Panc1 (cell line): ENCODE measurements at regions not wholly inside any gene's neighbourhood (a gene's known extent, or its start where the extent isn't known, plus 50 kb on each side); places are given as distances from the start of the nearest gene placed in this dataset.

Experiments
- ATAC-seq: fragments of 200-7000 bp; cut with Tn5 transposase; 2 replicates; pipeline ENCODE4 v1.9.1; 2020; ENCODE audit warnings: mild to moderate bottlenecking, moderate library complexity
- BruUV-seq: library from RNA; stranded (reverse); fragments of 400-500 nt; replicated peaks from 2 replicates; lab custom pipeline; 2021; lab: Mats Ljungman, UMichigan
- CTCF ChIA-PET: fragments of 300-600 bp; sonication (Branson Sonifier 250); formaldehyde crosslinking; loops from one replicate; lab custom pipeline; 2022; ENCODE audit warnings: antibody characterized with exemption; lab: Charles Lee
- POLR2A ChIA-PET: fragments of 300-600 bp; sonication (Branson Sonifier 250); formaldehyde crosslinking; loops from one replicate; lab custom pipeline; 2022; ENCODE audit warnings: antibody characterized with exemption; lab: Charles Lee
- DNase-seq: peaks from one replicate; pipeline ENCODE4 v3.0.0-alpha.2; 2010; ENCODE audit warnings: low read depth, low spot score
- H3K27ac ChIP-seq: 2 replicates; pipeline ENCODE4 v1.5.1; 2011; ENCODE audit warnings: mild to moderate bottlenecking, low read length, inconsistent platforms
- H3K27me3 ChIP-seq: fragments of 200-500 bp; sonication (Bioruptor generic); 2 replicates; pipeline ENCODE4 v1.6.0; 2014; ENCODE audit warnings: low read length, inconsistent platforms; ENCODE audit not compliant: control insufficient read depth, insufficient read depth
- H3K36me3 ChIP-seq: fragments of 200-500 bp; sonication (Bioruptor generic); 2 replicates; pipeline ENCODE4 v1.5.1; 2014; ENCODE audit warnings: inconsistent platforms, mild to moderate bottlenecking, low read length, moderate library complexity; ENCODE audit not compliant: control insufficient read depth, insufficient read depth
- H3K4me1 ChIP-seq: 2 replicates; pipeline ENCODE4 v1.5.1; 2011; ENCODE audit warnings: inconsistent platforms, mild to moderate bottlenecking, low read length, moderate library complexity; ENCODE audit not compliant: control insufficient read depth, insufficient read depth
- H3K4me3 ChIP-seq, 2 experiments: 2 replicates each; pipeline ENCODE4 v1.5.1; 2011 to 2012; ENCODE audit warnings: low read depth in 2 of 2, low read length in 2 of 2, mild to moderate bottlenecking in 2 of 2, inconsistent platforms in 1 of 2, moderate library complexity in 1 of 2
- H3K9me3 ChIP-seq: fragments of 200-500 bp; sonication (Bioruptor generic); 2 replicates; pipeline ENCODE4 v1.5.1; 2014; ENCODE audit warnings: low read depth, mild to moderate bottlenecking, inconsistent platforms, low read length, moderate library complexity; ENCODE audit not compliant: control insufficient read depth, insufficient read depth
- POLR2AphosphoS5 ChIP-seq: IDR thresholded peaks from 2 replicates; pipeline ENCODE4 v1.6.1; 2012; ENCODE audit warnings: mild to moderate bottlenecking, low read depth, low read length, moderate library complexity
- SIN3A ChIP-seq: IDR thresholded peaks from 2 replicates; pipeline ENCODE4 v1.6.1; 2012; ENCODE audit warnings: low read depth, mild to moderate bottlenecking, low read length, moderate library complexity, borderline replicate concordance; ENCODE audit not compliant: insufficient read depth
- TCF7L2 ChIP-seq: IDR thresholded peaks from 2 replicates; pipeline ENCODE4 v1.6.1; 2011; ENCODE audit warnings: mild to moderate bottlenecking, low read depth, low read length, inconsistent platforms
- in situ Hi-C: cut with HindIII; loops from 2 replicates; pipeline ENCODE4 v1.10.0; 2016; ENCODE audit warnings: low sequenced_read_pairs, low pct_unique_long_range_greater_than_20kb
- intact Hi-C: fragments of 100-400 bp; cut with micrococcal nuclease; formaldehyde crosslinking; loops from one replicate; pipeline ENCODE4 v1.10.0; 2022; ENCODE audit not compliant: unreplicated experiment
- TF ChIP-seq, protein P1 (sequence below), 2 experiments: IDR thresholded peaks; 2 replicates each; pipeline ENCODE4 v1.6.1; 2011 to 2012; ENCODE audit warnings: low read depth in 2 of 2, control low read depth in 1 of 2, low read length in 1 of 2, mild to moderate bottlenecking in 1 of 2, moderate library complexity in 1 of 2; ENCODE audit not compliant: insufficient read depth in 1 of 2
- TF ChIP-seq, protein P2 (sequence below): fragments of 450-650 bp; IDR thresholded peaks from 2 replicates; pipeline ENCODE4 v1.5.1; 2017; ENCODE audit warnings: mild to moderate bottlenecking

DNA sequence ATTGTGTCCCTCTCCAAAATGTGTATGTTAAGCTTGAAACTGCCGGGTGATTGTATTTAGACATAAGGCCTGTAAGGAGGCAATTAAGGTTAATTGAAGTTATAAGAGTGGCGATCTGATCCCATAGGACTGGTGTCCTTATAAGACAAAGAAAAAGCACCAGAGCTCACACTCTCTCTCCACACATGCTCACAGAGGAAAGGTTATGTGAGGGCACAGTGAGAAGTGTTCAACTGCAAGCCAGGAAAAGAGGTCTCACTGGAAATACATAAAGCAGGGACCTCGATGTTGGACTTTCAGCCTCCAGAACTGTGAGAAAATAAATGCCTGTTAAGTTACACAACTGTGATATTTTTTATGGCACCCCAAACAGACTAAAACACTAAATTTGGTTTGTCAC lies 1233.8 kb upstream of the CNTN5 start:
- ChIA-PET CTCF (no interaction called here), POLR2A (no interaction called here)
- in situ Hi-C loops, result no loop called here
- BruUV-seq, result no TSS peak
- Histone ChIP-seq H3K27ac (no peak overlapping the region), H3K4me3 (no peak overlapping the region), H3K4me1 (no peaks in the 10 kb centered on the region), H3K27me3 (no peaks in the 10 kb centered on the region), H3K9me3 (no peaks in the 10 kb centered on the region), H3K36me3 (no peaks in the 10 kb centered on the region)
- TF ChIP-seq POLR2AphosphoS5 (no peak), SIN3A (no peak), TCF7L2 (no peak)
- TF ChIP-seq, protein P1, sequence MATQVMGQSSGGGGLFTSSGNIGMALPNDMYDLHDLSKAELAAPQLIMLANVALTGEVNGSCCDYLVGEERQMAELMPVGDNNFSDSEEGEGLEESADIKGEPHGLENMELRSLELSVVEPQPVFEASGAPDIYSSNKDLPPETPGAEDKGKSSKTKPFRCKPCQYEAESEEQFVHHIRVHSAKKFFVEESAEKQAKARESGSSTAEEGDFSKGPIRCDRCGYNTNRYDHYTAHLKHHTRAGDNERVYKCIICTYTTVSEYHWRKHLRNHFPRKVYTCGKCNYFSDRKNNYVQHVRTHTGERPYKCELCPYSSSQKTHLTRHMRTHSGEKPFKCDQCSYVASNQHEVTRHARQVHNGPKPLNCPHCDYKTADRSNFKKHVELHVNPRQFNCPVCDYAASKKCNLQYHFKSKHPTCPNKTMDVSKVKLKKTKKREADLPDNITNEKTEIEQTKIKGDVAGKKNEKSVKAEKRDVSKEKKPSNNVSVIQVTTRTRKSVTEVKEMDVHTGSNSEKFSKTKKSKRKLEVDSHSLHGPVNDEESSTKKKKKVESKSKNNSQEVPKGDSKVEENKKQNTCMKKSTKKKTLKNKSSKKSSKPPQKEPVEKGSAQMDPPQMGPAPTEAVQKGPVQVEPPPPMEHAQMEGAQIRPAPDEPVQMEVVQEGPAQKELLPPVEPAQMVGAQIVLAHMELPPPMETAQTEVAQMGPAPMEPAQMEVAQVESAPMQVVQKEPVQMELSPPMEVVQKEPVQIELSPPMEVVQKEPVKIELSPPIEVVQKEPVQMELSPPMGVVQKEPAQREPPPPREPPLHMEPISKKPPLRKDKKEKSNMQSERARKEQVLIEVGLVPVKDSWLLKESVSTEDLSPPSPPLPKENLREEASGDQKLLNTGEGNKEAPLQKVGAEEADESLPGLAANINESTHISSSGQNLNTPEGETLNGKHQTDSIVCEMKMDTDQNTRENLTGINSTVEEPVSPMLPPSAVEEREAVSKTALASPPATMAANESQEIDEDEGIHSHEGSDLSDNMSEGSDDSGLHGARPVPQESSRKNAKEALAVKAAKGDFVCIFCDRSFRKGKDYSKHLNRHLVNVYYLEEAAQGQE (IDR thresholded peaks at IDR 0.05; ENCODE audit: insufficient read depth in 1 of 2, low read depth in 2 of 2, low read length in 1 of 2), result no peak
- TF ChIP-seq, protein P2, sequence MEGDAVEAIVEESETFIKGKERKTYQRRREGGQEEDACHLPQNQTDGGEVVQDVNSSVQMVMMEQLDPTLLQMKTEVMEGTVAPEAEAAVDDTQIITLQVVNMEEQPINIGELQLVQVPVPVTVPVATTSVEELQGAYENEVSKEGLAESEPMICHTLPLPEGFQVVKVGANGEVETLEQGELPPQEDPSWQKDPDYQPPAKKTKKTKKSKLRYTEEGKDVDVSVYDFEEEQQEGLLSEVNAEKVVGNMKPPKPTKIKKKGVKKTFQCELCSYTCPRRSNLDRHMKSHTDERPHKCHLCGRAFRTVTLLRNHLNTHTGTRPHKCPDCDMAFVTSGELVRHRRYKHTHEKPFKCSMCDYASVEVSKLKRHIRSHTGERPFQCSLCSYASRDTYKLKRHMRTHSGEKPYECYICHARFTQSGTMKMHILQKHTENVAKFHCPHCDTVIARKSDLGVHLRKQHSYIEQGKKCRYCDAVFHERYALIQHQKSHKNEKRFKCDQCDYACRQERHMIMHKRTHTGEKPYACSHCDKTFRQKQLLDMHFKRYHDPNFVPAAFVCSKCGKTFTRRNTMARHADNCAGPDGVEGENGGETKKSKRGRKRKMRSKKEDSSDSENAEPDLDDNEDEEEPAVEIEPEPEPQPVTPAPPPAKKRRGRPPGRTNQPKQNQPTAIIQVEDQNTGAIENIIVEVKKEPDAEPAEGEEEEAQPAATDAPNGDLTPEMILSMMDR, result no peak
- no peak for ATAC-seq
- DNase-seq, result no peak
- intact Hi-C loops, result no loop called here

DNA sequence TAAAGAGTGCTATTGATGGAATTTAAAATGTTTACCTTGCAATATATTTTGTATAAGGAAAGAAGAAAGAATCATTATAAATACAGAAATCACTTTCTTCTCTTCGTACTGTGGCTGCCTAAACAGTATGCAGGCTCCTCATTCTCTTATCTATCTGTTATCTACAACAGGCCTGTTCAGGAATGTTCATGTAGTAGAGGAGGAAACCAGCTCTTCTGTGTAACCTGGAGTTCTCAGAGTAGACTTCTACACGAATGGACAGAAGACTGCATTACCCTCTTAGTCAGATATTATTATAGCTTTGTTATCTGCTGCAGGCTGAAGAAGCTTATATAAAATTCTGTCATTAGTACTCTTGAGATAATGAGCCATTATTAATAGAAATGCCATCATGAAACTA lies 1225.9 kb upstream of the CNTN5 start:
- ChIA-PET POLR2A (no interaction called here), CTCF (interaction anchor here (0.5 kb wide), 1 partner anchor 1944 kb away, joined by 3 read pairs; no protein-coding TSS in a partner anchor)
- ATAC-seq, result no peak
- no peaks in the 10 kb centered on the region for H3K36me3 ChIP-seq
- no TSS peak for BruUV-seq
- in situ Hi-C loops (no loop called here), intact Hi-C loops (no loop called here)
- no peaks in the 10 kb centered on the region for H3K9me3 ChIP-seq
- no peaks in the 10 kb centered on the region for H3K4me1 ChIP-seq
- TF ChIP-seq TCF7L2, result no peak
- TF ChIP-seq SIN3A, result no peak
- TF ChIP-seq POLR2AphosphoS5, result no peak
- TF ChIP-seq, protein P1 (IDR thresholded peaks at IDR 0.05; ENCODE audit: insufficient read depth in 1 of 2, low read depth in 2 of 2, low read length in 1 of 2), result no peak
- TF ChIP-seq, protein P2, result no peak
- no peak overlapping the region for H3K27ac ChIP-seq
- DNase-seq, result no peak
- no peaks in the 10 kb centered on the region for H3K27me3 ChIP-seq
- no peak overlapping the region for H3K4me3 ChIP-seq
